Thyroid gland (tissue), 4 donors: ENCODE measurements at regions not wholly inside any gene's neighbourhood (a gene's known extent, or its start where the extent isn't known, plus 50 kb on each side); places are given as distances from the start of the nearest gene placed in this dataset.

ENCODE experiments used
- CTCF ChIP-seq, 6 experiments: fragments of 200-600 bp in 3 of 6; fragments of 450-650 bp in 3 of 6; sonication (generic) in 3 of 6; IDR thresholded peaks; one replicate each; pipeline ENCODE4 v1.5.1; 2016 to 2019; ENCODE audit warnings: antibody characterized with exemption in 6 of 6, mild to moderate bottlenecking in 2 of 6, inconsistent platforms in 1 of 6, moderate library complexity in 1 of 6
- POLR2A ChIP-seq, 2 donors: fragments of 450-650 bp; IDR thresholded peaks; one replicate each; pipeline ENCODE4 v1.6.1; 2017; ENCODE audit warnings: antibody characterized with exemption in 2 of 2, mild to moderate bottlenecking in 2 of 2, moderate library complexity in 1 of 2

- TF ChIP-seq CTCF (IDR thresholded peaks at IDR 0.05) = no peak
- no peak for TF ChIP-seq POLR2A (IDR thresholded peaks at IDR 0.05)
Observed at GRCh38 chr1:5680600-5680999, 311.6 kb downstream of the NPHP4 start.
